Progenitor cell of endocrine pancreas (in vitro differentiated cells): ENCODE measurements at regions not wholly inside any gene's neighbourhood (a gene's known extent, or its start where the extent isn't known, plus 50 kb on each side); places are given as distances from the start of the nearest gene placed in this dataset.

ENCODE experiments used
- DNase-seq: peaks from one replicate; pipeline ENCODE4 v3.0.0; 2021; ENCODE audit warnings: low spot score; ENCODE audit not compliant: unreplicated experiment
- H3K27ac Mint-ChIP-seq: 2 replicates; pipeline ENCODE4 v1.8.0; 2021; ENCODE audit warnings: mild to moderate bottlenecking, moderate library complexity, mixed read lengths
- H3K27me3 Mint-ChIP-seq: 2 replicates; pipeline ENCODE4 v1.8.0; 2021; ENCODE audit warnings: mixed read lengths
- H3K36me3 Mint-ChIP-seq: 2 replicates; pipeline ENCODE4 v1.8.0; 2022; ENCODE audit warnings: mixed read lengths; ENCODE audit not compliant: insufficient read depth
- H3K4me1 Mint-ChIP-seq: 2 replicates; pipeline ENCODE4 v1.8.0; 2021; ENCODE audit warnings: low read depth, mixed read lengths
- H3K4me3 Mint-ChIP-seq: 2 replicates; pipeline ENCODE4 v1.8.0; 2021; ENCODE audit warnings: low read depth, mild to moderate bottlenecking, moderate library complexity, mixed read lengths
- H3K9me3 Mint-ChIP-seq: 2 replicates; pipeline ENCODE4 v1.8.0; 2021; ENCODE audit warnings: low read depth, mixed read lengths
- CTCF ChIP-seq: fragments of 200-600 bp; sonication (generic); IDR thresholded peaks from one replicate; pipeline ENCODE4 v1.5.0; 2021; ENCODE audit warnings: antibody characterized with exemption, mild to moderate bottlenecking; ENCODE audit not compliant: unreplicated experiment

DNA sequence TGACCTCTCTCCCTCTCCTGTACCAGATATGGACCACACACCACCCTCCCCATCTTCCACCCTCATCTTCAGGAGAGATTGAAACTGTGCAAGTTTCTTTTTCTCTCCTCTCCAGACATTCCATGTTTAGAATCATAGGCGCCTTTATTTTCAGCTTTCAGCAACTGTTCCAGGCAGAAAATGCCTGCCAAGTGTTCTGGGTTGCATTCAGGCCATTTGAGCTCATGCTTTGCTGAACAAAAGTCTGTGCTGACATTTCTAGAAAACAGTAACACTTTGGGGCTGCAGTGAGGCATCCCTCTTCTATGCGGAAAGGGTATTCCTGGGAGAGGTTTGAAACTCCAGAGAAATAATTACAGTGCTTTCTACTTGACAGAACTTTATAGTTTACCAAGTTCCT, 361.7 kb downstream of the GPAM start:
- no peak for TF ChIP-seq CTCF
- Mint-ChIP-seq H3K4me3 (no peak overlapping the region), H3K4me1 (no peaks in the 10 kb centered on the region), H3K36me3 (no peaks in the 10 kb centered on the region), H3K27ac (no peak overlapping the region), H3K9me3 (no peaks in the 10 kb centered on the region), H3K27me3 (no peaks in the 10 kb centered on the region)
- DNase-seq, result no peak

- H3K4me3 Mint-ChIP-seq, result no peak overlapping the region
- no peaks in the 10 kb centered on the region for H3K36me3 Mint-ChIP-seq
- no peak for DNase-seq
- no peaks in the 10 kb centered on the region for H3K9me3 Mint-ChIP-seq
- no peak overlapping the region for H3K27ac Mint-ChIP-seq
- no peak for TF ChIP-seq CTCF
- H3K27me3 Mint-ChIP-seq, result no peaks in the 10 kb centered on the region
- H3K4me1 Mint-ChIP-seq, result no peaks in the 10 kb centered on the region
Measured at GRCh38 chr10:111822661-111823060, 360.9 kb downstream of the GPAM start.

DNA sequence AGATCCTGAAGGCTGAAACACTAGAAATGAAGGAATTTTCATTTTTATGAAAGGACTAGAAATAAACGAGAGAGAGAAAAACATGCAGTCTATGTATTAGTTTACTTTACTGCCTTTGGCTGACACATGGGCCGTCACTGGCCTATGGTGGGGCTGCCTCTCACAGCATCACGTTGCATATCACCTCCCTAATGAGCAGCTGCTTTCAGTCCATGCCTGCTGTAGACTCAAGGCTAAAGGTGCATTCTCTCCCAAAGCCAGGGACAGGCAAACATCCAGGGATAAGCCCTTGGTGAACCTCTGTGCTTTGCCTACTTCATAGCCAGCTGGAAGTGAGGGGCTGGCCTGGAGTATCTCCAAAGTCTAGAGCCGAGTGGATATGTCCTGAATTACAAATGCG, 359.4 kb downstream of the GPAM start:
- Mint-ChIP-seq H3K9me3 (no peaks in the 10 kb centered on the region), H3K4me1 (no peaks in the 10 kb centered on the region), H3K4me3 (no peak overlapping the region), H3K27me3 (no peaks in the 10 kb centered on the region), H3K36me3 (no peaks in the 10 kb centered on the region), H3K27ac (no peak overlapping the region)
- no peak for DNase-seq
- TF ChIP-seq CTCF, result no peak

DNA sequence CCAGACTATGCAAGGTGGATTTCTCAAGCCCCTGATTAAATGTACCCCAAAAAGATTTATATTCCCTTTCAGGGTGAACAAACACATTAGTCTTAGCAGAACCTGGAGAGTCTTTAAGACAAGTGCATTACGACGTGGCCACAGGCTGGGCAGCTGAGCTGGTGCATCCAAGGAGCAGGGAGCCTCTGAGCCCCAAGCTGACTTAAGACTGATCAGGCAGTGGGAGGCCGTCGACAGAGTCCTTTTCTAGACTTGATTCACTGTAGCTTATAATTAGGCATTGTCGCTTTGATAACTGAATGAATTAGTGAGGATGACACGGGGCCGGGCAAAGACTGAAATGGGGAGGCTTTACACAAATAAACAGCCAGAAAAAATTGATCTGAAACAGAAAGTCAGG, 353.2 kb downstream of the GPAM start:
- TF ChIP-seq CTCF, result no peak
- H3K27ac Mint-ChIP-seq, result no peak overlapping the region
- DNase-seq, result no peak
- H3K4me1 Mint-ChIP-seq, result no peaks in the 10 kb centered on the region
- H3K36me3 Mint-ChIP-seq, result no peaks in the 10 kb centered on the region
- H3K27me3 Mint-ChIP-seq, result peaks cover 3% of the 10 kb centered on the region
- no peaks in the 10 kb centered on the region for H3K9me3 Mint-ChIP-seq
- H3K4me3 Mint-ChIP-seq, result no peak overlapping the region

GRCh38 chr10:111831058-111831457, 352.5 kb downstream of the GPAM start:
- H3K4me1 Mint-ChIP-seq, result no peaks in the 10 kb centered on the region
- H3K4me3 Mint-ChIP-seq, result no peak overlapping the region

More at GRCh38 chr10:111831058-111831457, 352.5 kb downstream of the GPAM start:
- peaks cover 3% of the 10 kb centered on the region for H3K27me3 Mint-ChIP-seq
- H3K27ac Mint-ChIP-seq, result no peak overlapping the region
- no peaks in the 10 kb centered on the region for H3K9me3 Mint-ChIP-seq
- no peak for DNase-seq
- TF ChIP-seq CTCF, result no peak
- no peaks in the 10 kb centered on the region for H3K36me3 Mint-ChIP-seq
